ENCODE measurements at regions not wholly inside any gene's neighbourhood (a gene's known extent, or its start where the extent isn't known, plus 50 kb on each side); places are given as distances from the start of the nearest gene placed in this dataset.
A peak's percentile ranks its signal among the peaks of the same experiment; 100 is the strongest.

DNA sequence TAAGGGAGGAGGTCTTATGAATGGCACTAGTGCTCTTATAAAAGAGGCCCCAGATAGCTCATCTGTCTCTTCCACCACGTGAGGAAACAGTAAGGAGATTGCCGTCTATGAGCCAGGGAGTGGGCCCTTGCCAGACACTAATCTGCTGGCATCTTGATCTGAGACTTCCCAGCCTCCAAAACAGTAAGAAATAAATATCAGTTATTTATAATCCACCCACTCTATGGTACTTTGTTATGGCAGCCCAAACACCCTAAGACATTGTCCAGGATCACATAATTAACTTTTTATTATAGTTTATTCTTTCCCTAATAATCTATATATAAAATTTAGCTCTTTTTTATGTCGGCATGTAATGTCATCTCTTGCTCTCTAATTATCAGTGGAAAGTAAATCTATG lies 144.0 kb upstream of the IRF2BP2 start:
- TF ChIP-seq, protein P1, sequence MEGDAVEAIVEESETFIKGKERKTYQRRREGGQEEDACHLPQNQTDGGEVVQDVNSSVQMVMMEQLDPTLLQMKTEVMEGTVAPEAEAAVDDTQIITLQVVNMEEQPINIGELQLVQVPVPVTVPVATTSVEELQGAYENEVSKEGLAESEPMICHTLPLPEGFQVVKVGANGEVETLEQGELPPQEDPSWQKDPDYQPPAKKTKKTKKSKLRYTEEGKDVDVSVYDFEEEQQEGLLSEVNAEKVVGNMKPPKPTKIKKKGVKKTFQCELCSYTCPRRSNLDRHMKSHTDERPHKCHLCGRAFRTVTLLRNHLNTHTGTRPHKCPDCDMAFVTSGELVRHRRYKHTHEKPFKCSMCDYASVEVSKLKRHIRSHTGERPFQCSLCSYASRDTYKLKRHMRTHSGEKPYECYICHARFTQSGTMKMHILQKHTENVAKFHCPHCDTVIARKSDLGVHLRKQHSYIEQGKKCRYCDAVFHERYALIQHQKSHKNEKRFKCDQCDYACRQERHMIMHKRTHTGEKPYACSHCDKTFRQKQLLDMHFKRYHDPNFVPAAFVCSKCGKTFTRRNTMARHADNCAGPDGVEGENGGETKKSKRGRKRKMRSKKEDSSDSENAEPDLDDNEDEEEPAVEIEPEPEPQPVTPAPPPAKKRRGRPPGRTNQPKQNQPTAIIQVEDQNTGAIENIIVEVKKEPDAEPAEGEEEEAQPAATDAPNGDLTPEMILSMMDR (IDR thresholded peaks at IDR 0.05) = no peak
- no peak for TF ChIP-seq POLR2A (IDR thresholded peaks at IDR 0.05)
- peak in 2 of 4 donors; percentile 31 to 47 for TF ChIP-seq EP300 (IDR thresholded peaks at IDR 0.05)
- TF ChIP-seq POLR2AphosphoS5 (IDR thresholded peaks at IDR 0.05) = peak; percentile 24 to 85 (median 66)
